GM12878 (cell line): ENCODE measurements at regions not wholly inside any gene's neighbourhood (a gene's known extent, or its start where the extent isn't known, plus 50 kb on each side); places are given as distances from the start of the nearest gene placed in this dataset.

Experiments
- ATAC-seq: fragments of 200-7000 bp; cut with Tn5 transposase; 3 replicates; pipeline ENCODE4 v1.9.1; 2020; ENCODE audit warnings: mild to moderate bottlenecking, moderate library complexity
- BruUV-seq: library from RNA; stranded (reverse); fragments of 400-500 nt; replicated peaks from 2 replicates; lab custom pipeline; 2021; lab: Mats Ljungman, UMichigan
- CTCF ChIA-PET: fragments of 300-600 bp; sonication (Branson Sonifier 250); formaldehyde crosslinking; extraction: SDS; loops from one replicate; lab custom pipeline; 2021; ENCODE audit warnings: inconsistent platforms; lab: Yijun Ruan, JAX
- POLR2A ChIA-PET: fragments of 350-600 bp; formaldehyde crosslinking; extraction: SDS; loops from one replicate; lab custom pipeline; 2021; ENCODE audit warnings: inconsistent platforms; lab: Charles Lee
- RAD21 ChIA-PET: fragments of 300-600 bp; sonication (Branson Sonifier 250); formaldehyde crosslinking; loops from one replicate; lab custom pipeline; 2023; ENCODE audit warnings: antibody characterized with exemption; ENCODE audit not compliant: unreplicated experiment; lab: Charles Lee
- SMC1A ChIA-PET: fragments of 300-600 bp; sonication (Branson Sonifier 250); formaldehyde crosslinking; loops from one replicate; lab custom pipeline; 2023; ENCODE audit not compliant: unreplicated experiment, uncharacterized antibody; lab: Charles Lee
- DNase-seq: peaks from one replicate; pipeline ENCODE4 v3.0.0-alpha.2; 2011; ENCODE audit warnings: low read depth, low spot score
- FAIRE-seq: peaks from 3 replicates; lab custom pipeline; 2011; peaks lifted over from hg19 to GRCh38; lab: Jason Lieb, UNC
- H2AFZ ChIP-seq: 2 replicates; pipeline ENCODE4 v1.6.0; 2011; ENCODE audit warnings: low read depth, low read length, control low read depth; ENCODE audit not compliant: control insufficient read depth
- H3K27ac ChIP-seq: 2 replicates; pipeline ENCODE4 v1.5.1; 2011; ENCODE audit warnings: control low read depth; ENCODE audit not compliant: control insufficient read depth, insufficient read depth
- H3K27me3 ChIP-seq, 2 experiments: replicated peaks in 1 of 2; 2 replicates each; pipeline versions ENCODE4 v1.6.0 to v1.6.1; 2011; ENCODE audit warnings: low read length in 1 of 2; ENCODE audit not compliant: control insufficient read depth in 2 of 2, insufficient read depth in 2 of 2
- H3K36me3 ChIP-seq, 2 experiments: 2 replicates each; pipeline ENCODE4 v1.5.1; 2011; ENCODE audit warnings: low read length in 1 of 2; ENCODE audit not compliant: control insufficient read depth in 2 of 2, insufficient read depth in 2 of 2
- H3K4me1 ChIP-seq: 2 replicates; pipeline ENCODE4 v1.6.1; 2011; ENCODE audit warnings: mild to moderate bottlenecking, low read length, moderate library complexity, mixed read lengths; ENCODE audit not compliant: control insufficient read depth, insufficient read depth
- H3K4me2 ChIP-seq: 2 replicates; pipeline ENCODE4 v1.6.0; 2011; ENCODE audit warnings: control low read depth; ENCODE audit not compliant: control insufficient read depth, insufficient read depth
- H3K4me3 ChIP-seq: fragments of 200-600 bp; sonication (generic); 2 replicates; pipeline ENCODE4 v1.5.1; 2016
- H3K79me2 ChIP-seq: 2 replicates; pipeline ENCODE4 v1.6.0; 2011; ENCODE audit warnings: low read length; ENCODE audit not compliant: control insufficient read depth, insufficient read depth
- H3K9ac ChIP-seq: 2 replicates; pipeline ENCODE4 v1.8.0; 2011; ENCODE audit warnings: low read length, control low read depth, mixed read lengths; ENCODE audit not compliant: control insufficient read depth, insufficient read depth
- H3K9me3 ChIP-seq: replicated peaks from 3 replicates; pipeline ENCODE4 v1.5.1; 2011; ENCODE audit warnings: mild to moderate bottlenecking, low read length; ENCODE audit not compliant: control insufficient read depth, insufficient read depth
- H4K20me1 ChIP-seq: 2 replicates; pipeline ENCODE4 v1.6.0; 2011; ENCODE audit not compliant: control insufficient read depth, insufficient read depth
- BACH1 ChIP-seq: fragments of 450-650 bp; IDR thresholded peaks from 2 replicates; pipeline ENCODE4 v1.6.1; 2017; ENCODE audit warnings: mild to moderate bottlenecking, borderline replicate concordance
- FOXK2 ChIP-seq: fragments of 450-650 bp; IDR thresholded peaks from 2 replicates; pipeline ENCODE4 v1.6.1; 2017; ENCODE audit warnings: mild to moderate bottlenecking, moderate library complexity
- GATAD2B ChIP-seq: fragments of 450-650 bp; conservative IDR thresholded peaks from 2 replicates; pipeline ENCODE4 v1.6.1; 2017; ENCODE audit warnings: low read depth, mild to moderate bottlenecking, moderate library complexity
- PAX8 ChIP-seq: fragments of 450-650 bp; IDR thresholded peaks from 2 replicates; pipeline ENCODE4 v1.6.1; 2017; ENCODE audit warnings: mild to moderate bottlenecking, moderate library complexity
- POLR2AphosphoS2 ChIP-seq: IDR thresholded peaks from 2 replicates; pipeline ENCODE4 v1.6.1; 2011; ENCODE audit warnings: low read depth, mild to moderate bottlenecking, low read length, improper control_type of control experiment, moderate library complexity
- SIX5 ChIP-seq: IDR thresholded peaks from 2 replicates; pipeline ENCODE4 v1.6.1; 2011; ENCODE audit warnings: mild to moderate bottlenecking, low read depth, low read length, moderate library complexity; ENCODE audit not compliant: severe bottlenecking
- WGBS: methylation state at CpG from one replicate; pipeline ENCODE4 v1.1.6; 2016; ENCODE audit warnings: low lambda C conversion rate; ENCODE audit not compliant: insufficient replicate concordance, insufficient coverage; ENCODE audit errors: missing lambda C conversion rate; 5-methylcytosine and 5-hydroxymethylcytosine counted together
- in situ Hi-C: fragments of 300-500 bp; cut with MboI; formaldehyde crosslinking; loops from 9 replicates; pipeline ENCODE4 v1.14.3; 2018; ENCODE audit warnings: mixed read lengths
- intact Hi-C: fragments of 100-400 bp; cut with micrococcal nuclease; formaldehyde crosslinking; loops from one replicate; pipeline ENCODE4 v1.14.2; 2022; ENCODE audit not compliant: unreplicated experiment
- TF ChIP-seq, protein P1 (sequence below): IDR thresholded peaks from 2 replicates; pipeline ENCODE4 v1.6.1; 2011; ENCODE audit warnings: mild to moderate bottlenecking, low read depth, low read length, moderate library complexity; ENCODE audit not compliant: insufficient replicate concordance
- TF ChIP-seq, protein P2 (sequence below): IDR thresholded peaks from 2 replicates; pipeline ENCODE4 v1.6.1; 2011; ENCODE audit warnings: borderline replicate concordance, low read depth, mild to moderate bottlenecking, moderate library complexity, low read length; ENCODE audit not compliant: insufficient read depth, poor library complexity, severe bottlenecking

DNA sequence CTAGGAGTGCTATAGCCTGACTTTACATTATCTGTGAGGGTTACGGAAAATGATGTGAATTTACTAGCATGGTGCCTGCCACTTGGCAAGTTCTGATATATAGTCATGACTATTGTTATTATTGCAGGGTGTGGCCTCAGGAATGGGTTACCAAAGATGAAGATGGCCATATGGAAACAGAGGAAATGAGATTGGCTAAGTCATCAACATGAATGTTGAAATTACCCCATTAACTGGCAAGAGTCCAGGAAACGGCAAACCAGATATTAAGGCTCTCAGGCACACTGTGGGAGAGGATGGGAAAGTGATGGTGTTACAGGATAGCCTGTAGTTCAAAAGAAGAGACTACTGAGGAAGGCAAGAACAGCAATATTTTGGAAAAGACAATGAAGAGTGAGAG lies 183.3 kb downstream of the KCNRG start:
- no TSS peak for BruUV-seq
- FAIRE-seq (no peak), DNase-seq (no peak), ATAC-seq (no peak)
- H3K79me2 ChIP-seq: no peaks in the 10 kb centered on the region
- H3K27ac ChIP-seq: no peak overlapping the region
- H2AFZ ChIP-seq: no peak overlapping the region
- SMC1A ChIA-PET: no interaction called here
- in situ Hi-C loops: no loop called here
- RAD21 ChIA-PET: no interaction called here
- intact Hi-C loops: no loop called here
- TF ChIP-seq PAX8 (no peak), FOXK2 (no peak), GATAD2B (no peak), SIX5 (no peak), POLR2AphosphoS2 (no peak)
- TF ChIP-seq, protein P1, sequence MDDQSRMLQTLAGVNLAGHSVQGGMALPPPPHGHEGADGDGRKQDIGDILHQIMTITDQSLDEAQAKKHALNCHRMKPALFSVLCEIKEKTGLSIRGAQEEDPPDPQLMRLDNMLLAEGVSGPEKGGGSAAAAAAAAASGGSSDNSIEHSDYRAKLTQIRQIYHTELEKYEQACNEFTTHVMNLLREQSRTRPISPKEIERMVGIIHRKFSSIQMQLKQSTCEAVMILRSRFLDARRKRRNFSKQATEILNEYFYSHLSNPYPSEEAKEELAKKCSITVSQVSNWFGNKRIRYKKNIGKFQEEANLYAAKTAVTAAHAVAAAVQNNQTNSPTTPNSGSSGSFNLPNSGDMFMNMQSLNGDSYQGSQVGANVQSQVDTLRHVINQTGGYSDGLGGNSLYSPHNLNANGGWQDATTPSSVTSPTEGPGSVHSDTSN: no peak
- CTCF ChIA-PET: no interaction called here
- H4K20me1 ChIP-seq: no peaks in the 10 kb centered on the region
- H3K9ac ChIP-seq: no peak overlapping the region
- no peak overlapping the region for H3K4me2 ChIP-seq
- no peak overlapping the region for H3K4me3 ChIP-seq
- WGBS: 88% methylated on average over 2 of the region's 2 CpGs
- no peaks in the 10 kb centered on the region; the same call in 2 of the 3 replicates for H3K9me3 ChIP-seq
- no peaks in the 10 kb centered on the region for H3K4me1 ChIP-seq
- POLR2A ChIA-PET: no interaction called here
- no peaks in the 10 kb centered on the region for H3K36me3 ChIP-seq
- H3K27me3 ChIP-seq: no peaks in the 10 kb centered on the region; a peak in 1 of 4 replicates

DNA sequence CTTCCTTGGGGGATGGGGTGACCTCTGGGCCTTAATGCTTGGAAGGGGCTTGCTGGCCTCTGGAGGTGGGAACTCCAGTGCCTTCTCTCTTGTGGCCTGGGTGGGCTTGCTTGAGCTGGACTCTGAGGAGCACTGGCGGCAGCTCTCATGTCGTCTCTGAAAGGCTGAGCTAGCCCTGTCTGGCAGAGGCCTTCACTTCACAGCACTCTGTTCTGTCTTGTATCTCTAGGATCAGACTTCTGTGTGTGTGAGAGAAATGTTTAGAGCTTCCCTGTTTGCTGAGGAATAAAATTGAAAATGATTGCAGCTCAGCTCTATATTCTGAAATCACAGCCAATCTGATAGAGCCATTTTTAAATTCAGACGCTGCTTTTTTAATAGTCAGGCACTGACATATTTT lies 185.3 kb downstream of the KCNRG start:
- no peaks in the 10 kb centered on the region for H3K4me1 ChIP-seq
- no peaks in the 10 kb centered on the region; the same call in 2 of the 3 replicates for H3K9me3 ChIP-seq
- FAIRE-seq (no peak), DNase-seq (no peak), ATAC-seq (no peak)
- no peaks in the 10 kb centered on the region for H4K20me1 ChIP-seq
- H3K9ac ChIP-seq: no peak overlapping the region
- BruUV-seq: no TSS peak
- SMC1A ChIA-PET: interaction anchor here (0.6 to 1.3 kb wide), 4 partner anchors 36 to 908 kb away, joined by 3 read pairs; no protein-coding TSS in a partner anchor
- no peaks in the 10 kb centered on the region for H3K36me3 ChIP-seq
- H2AFZ ChIP-seq: no peak overlapping the region
- H3K27me3 ChIP-seq: no peaks in the 10 kb centered on the region; a peak in 1 of 4 replicates
- no peak overlapping the region for H3K4me3 ChIP-seq
- POLR2A ChIA-PET: no interaction called here
- intact Hi-C loops (no loop called here), in situ Hi-C loops (no loop called here)
- H3K79me2 ChIP-seq: no peaks in the 10 kb centered on the region
- no peak overlapping the region for H3K27ac ChIP-seq
- 87% methylated on average over 3 of the region's 3 CpGs for WGBS
- RAD21 ChIA-PET: interaction anchor here (1.0 kb wide), 1 partner anchor 224 kb away, joined by 3 read pairs; no protein-coding TSS in a partner anchor
- H3K4me2 ChIP-seq: no peak overlapping the region
- CTCF ChIA-PET: interaction anchor here (0.6 to 0.8 kb wide), 3 partner anchors 12 to 600 kb away, joined by 3 read pairs; no protein-coding TSS in a partner anchor
- TF ChIP-seq, protein P2, sequence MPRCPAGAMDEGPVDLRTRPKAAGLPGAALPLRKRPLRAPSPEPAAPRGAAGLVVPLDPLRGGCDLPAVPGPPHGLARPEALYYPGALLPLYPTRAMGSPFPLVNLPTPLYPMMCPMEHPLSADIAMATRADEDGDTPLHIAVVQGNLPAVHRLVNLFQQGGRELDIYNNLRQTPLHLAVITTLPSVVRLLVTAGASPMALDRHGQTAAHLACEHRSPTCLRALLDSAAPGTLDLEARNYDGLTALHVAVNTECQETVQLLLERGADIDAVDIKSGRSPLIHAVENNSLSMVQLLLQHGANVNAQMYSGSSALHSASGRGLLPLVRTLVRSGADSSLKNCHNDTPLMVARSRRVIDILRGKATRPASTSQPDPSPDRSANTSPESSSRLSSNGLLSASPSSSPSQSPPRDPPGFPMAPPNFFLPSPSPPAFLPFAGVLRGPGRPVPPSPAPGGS: no peak
- no peak for TF ChIP-seq BACH1
